Muscle layer of duodenum (tissue), 2 donors: ENCODE measurements at regions not wholly inside any gene's neighbourhood (a gene's known extent, or its start where the extent isn't known, plus 50 kb on each side); places are given as distances from the start of the nearest gene placed in this dataset.

Source experiments
- H3K27ac ChIP-seq: one replicate; pipeline ENCODE4 v1.7.0; 2013; ENCODE audit warnings: mild to moderate bottlenecking, low read length
- H3K27me3 ChIP-seq: one replicate; pipeline ENCODE4 v1.7.0; 2013; ENCODE audit warnings: low read depth, mild to moderate bottlenecking, control low read depth, low read length
- H3K36me3 ChIP-seq, 2 donors: one replicate each; pipeline ENCODE4 v1.7.0; 2013; ENCODE audit warnings: low read length in 2 of 2, control low read depth in 1 of 2, mild to moderate bottlenecking in 1 of 2; ENCODE audit not compliant: insufficient read depth in 2 of 2, control insufficient read depth in 1 of 2
- H3K4me1 ChIP-seq, 2 donors: one replicate each; pipeline ENCODE4 v1.7.0; 2013; ENCODE audit warnings: low read length in 2 of 2, mild to moderate bottlenecking in 2 of 2, control low read depth in 1 of 2, moderate library complexity in 1 of 2; ENCODE audit not compliant: insufficient read depth in 2 of 2, control insufficient read depth in 1 of 2
- H3K4me3 ChIP-seq, 2 donors: one replicate each; pipeline ENCODE4 v1.7.0; 2013; ENCODE audit warnings: low read length in 2 of 2, low read depth in 1 of 2, mild to moderate bottlenecking in 1 of 2
- H3K9me3 ChIP-seq, 2 donors: one replicate each; pipeline ENCODE4 v1.7.0; 2013; ENCODE audit warnings: low read length in 2 of 2, control low read depth in 1 of 2, mild to moderate bottlenecking in 1 of 2; ENCODE audit not compliant: control insufficient read depth in 1 of 2
- donor health status: healthy.

DNA sequence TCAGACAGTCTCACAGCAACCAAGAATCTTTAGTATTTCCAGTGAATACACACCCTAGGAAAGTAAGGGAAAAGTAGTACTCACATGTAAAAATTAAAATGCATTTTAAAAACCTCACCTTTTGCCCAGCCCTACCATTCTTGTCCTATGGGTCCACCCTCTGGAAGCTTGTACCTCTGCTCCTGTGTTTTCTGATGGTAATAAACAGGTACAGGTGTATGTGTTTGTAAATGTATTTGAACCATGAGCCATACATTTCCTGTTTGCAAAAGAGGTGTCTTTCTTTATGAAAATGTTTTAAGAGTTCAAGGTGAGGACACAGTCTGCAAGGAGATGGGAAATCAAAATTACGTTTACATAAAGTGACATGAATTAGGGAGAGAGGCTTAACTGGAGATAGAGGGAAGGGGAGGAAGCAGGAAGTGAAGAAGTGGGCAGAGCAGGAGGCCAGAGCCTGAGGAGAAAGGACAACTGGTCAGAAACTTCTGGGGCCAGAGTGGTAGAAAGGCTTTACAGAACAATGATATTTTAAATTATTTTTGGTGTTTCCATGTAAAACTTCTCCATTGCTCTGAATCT lies 52.0 kb upstream of the IVNS1ABP start:
- Histone ChIP-seq H3K36me3 (no peaks in the 10 kb centered on the region), H3K4me1 (no peaks in the 10 kb centered on the region), H3K27me3 (no peaks in the 10 kb centered on the region), H3K27ac (no peak overlapping the region), H3K4me3 (no peak overlapping the region), H3K9me3 (no peaks in the 10 kb centered on the region)

DNA sequence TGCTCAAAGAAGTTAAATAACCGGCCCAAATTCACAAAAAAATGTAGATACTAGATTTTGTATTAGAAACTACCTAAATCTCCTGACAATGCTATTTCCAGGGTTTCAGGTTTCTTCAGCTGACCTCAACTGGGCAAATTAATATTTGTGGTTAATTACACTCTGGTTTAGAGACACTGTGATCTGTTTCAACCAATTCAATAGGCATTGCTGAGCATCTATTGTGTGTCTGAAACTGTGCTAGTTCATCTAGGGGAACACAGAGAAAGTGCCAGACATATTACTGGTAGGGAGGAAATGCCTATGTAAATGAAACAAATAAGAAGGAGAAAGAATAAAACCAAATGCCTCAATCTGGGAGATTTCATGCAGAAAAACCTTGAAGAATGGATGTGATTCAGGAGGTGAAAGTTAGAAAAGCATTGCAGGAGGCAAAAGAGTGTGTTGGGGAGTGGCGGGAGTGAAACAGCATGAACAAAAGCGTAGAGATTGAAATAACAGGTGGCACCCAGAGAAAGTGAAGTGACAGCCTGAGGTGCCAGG lies 51.3 kb upstream of the IVNS1ABP start:
- H3K4me3 ChIP-seq: no peak overlapping the region
- H3K27ac ChIP-seq: no peak overlapping the region
- H3K9me3 ChIP-seq: no peaks in the 10 kb centered on the region
- H3K4me1 ChIP-seq: no peaks in the 10 kb centered on the region
- no peaks in the 10 kb centered on the region for H3K27me3 ChIP-seq
- H3K36me3 ChIP-seq: no peaks in the 10 kb centered on the region

DNA sequence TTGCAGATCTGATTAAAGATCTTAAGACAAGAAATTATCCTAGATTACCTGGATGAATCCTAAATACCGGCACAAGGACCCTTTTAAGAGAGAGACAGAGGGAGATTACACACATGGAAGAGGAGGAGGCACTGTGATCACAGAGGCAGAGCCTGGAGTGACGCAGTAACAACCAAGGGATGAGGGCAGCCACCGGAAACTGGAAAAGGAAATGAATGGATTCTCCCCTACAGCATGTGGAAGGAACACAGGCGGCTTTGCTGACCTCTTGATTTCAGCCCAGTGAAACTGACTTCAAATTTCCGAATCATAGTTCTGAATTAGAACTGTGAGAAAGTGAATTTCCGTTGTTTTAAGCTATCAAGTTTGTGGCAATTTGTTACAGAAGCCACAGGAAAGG lies 50.2 kb upstream of the IVNS1ABP start:
- Histone ChIP-seq H3K27ac (no peak overlapping the region), H3K4me3 (no peak overlapping the region), H3K9me3 (no peaks in the 10 kb centered on the region), H3K36me3 (no peaks in the 10 kb centered on the region), H3K27me3 (no peaks in the 10 kb centered on the region), H3K4me1 (no peaks in the 10 kb centered on the region)
